ENCODE measurements at regions not wholly inside any gene's neighbourhood (a gene's known extent, or its start where the extent isn't known, plus 50 kb on each side); places are given as distances from the start of the nearest gene placed in this dataset.

DNA sequence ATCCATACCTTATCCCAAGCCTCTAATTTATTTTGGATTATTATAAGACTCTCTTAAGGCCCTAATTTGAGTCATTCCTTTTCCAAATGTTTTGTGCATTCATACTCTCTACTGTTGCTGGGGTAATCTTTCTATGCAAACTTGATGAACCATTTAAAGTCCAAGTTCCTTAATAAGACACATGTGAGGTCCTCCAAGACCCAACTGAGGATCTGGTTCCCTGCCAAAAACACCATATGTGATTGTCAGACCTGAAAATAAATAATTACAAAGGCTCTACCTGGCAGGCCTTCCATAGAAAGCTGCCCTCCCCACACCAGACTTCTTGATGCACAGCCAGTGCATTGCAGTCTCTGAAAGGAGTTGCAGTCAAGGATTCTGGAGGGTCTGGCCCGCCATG, 257.9 kb upstream of the AKR1E2 start:
- TF ChIP-seq POLR2A (IDR thresholded peaks at IDR 0.05; ENCODE audit: low read depth, low read length) (no peak), POLR2AphosphoS5 (IDR thresholded peaks at IDR 0.05; ENCODE audit: low read depth, low read length) (no peak), TAF1 (IDR thresholded peaks at IDR 0.05; ENCODE audit: borderline replicate concordance, low read depth, low read length) (no peak)

Measured in GM12892 (cell line).